SK-N-SH (cell line): ENCODE measurements at regions not wholly inside any gene's neighbourhood (a gene's known extent, or its start where the extent isn't known, plus 50 kb on each side); places are given as distances from the start of the nearest gene placed in this dataset.

Source experiments
- CTCF ChIA-PET: fragments of 300-600, 350-600 bp; formaldehyde crosslinking; extraction: SDS; loops from one replicate; lab custom pipeline; 2021; lab: Yijun Ruan, JAX
- POLR2A ChIA-PET: fragments of 350-600 bp; sonication (Branson Sonifier 250); formaldehyde crosslinking; extraction: SDS; loops from one replicate; lab custom pipeline; 2020; ENCODE audit warnings: antibody characterized with exemption, inconsistent platforms; lab: Yijun Ruan, JAX
- DNase-seq: peaks from one replicate; pipeline ENCODE4 v3.0.0; 2012
- H2AFZ ChIP-seq: fragments of 200-600 bp; sonication (generic); 2 replicates; pipeline ENCODE4 v1.8.1; 2016; ENCODE audit warnings: antibody characterized with exemption, mild to moderate bottlenecking, low read depth
- H3F3A ChIP-seq: fragments of 200-600 bp; sonication (generic); replicated peaks from 2 replicates; pipeline ENCODE3; 2016; ENCODE audit warnings: antibody characterized with exemption, mild to moderate bottlenecking; ENCODE audit not compliant: insufficient read depth
- H3K27ac ChIP-seq, 2 experiments: fragments of 200-500 bp in 1 of 2; fragments of 200-600 bp in 1 of 2; sonication (Bioruptor generic) in 1 of 2; sonication (generic), shearing (Covaris generic) in 1 of 2; 2 replicates each; pipeline versions ENCODE4 v1.5.1 to v1.6.1; 2014 to 2016; ENCODE audit warnings: low read depth in 2 of 2, inconsistent platforms in 1 of 2, low read length in 1 of 2, mild to moderate bottlenecking in 1 of 2, mixed read lengths in 1 of 2
- H3K27me3 ChIP-seq: fragments of 200-600 bp; sonication (generic), shearing (Covaris generic); 2 replicates; pipeline ENCODE4 v1.6.1; 2016; ENCODE audit warnings: mixed run types; ENCODE audit not compliant: insufficient read depth
- H3K36me3 ChIP-seq, 2 experiments: fragments of 200-500 bp in 1 of 2; fragments of 200-600 bp in 1 of 2; sonication (Bioruptor generic) in 1 of 2; sonication (generic) in 1 of 2; replicated peaks in 1 of 2; 2 replicates each; pipeline versions ENCODE3 to v1.5.1; 2014 to 2016; ENCODE audit warnings: low read length in 1 of 2, mild to moderate bottlenecking in 1 of 2; ENCODE audit not compliant: insufficient read depth in 2 of 2, control insufficient read depth in 1 of 2
- H3K4me1 ChIP-seq, 2 experiments: fragments of 200-500 bp in 1 of 2; fragments of 200-600 bp in 1 of 2; sonication (Bioruptor generic) in 1 of 2; sonication (generic), shearing (Covaris generic) in 1 of 2; 2 replicates each; pipeline versions ENCODE4 v1.5.1 to v1.6.1; 2014 to 2016; ENCODE audit warnings: low read depth in 1 of 2, low read length in 1 of 2, mixed run types in 1 of 2; ENCODE audit not compliant: insufficient read depth in 2 of 2, control insufficient read depth in 1 of 2
- H3K4me2 ChIP-seq: fragments of 200-600 bp; sonication (generic), shearing (Covaris generic); 2 replicates; pipeline ENCODE4 v1.6.1; 2017; ENCODE audit warnings: mixed run types
- H3K4me3 ChIP-seq, 2 experiments: fragments of 200-500 bp in 1 of 2; fragments of 200-600 bp in 1 of 2; sonication (Bioruptor generic) in 1 of 2; sonication (generic), shearing (Covaris generic) in 1 of 2; 2 replicates each; pipeline versions ENCODE4 v1.5.1 to v1.8.1; 2014 to 2016; ENCODE audit warnings: low read depth in 2 of 2, inconsistent platforms in 1 of 2, low read length in 1 of 2, mild to moderate bottlenecking in 1 of 2, mixed read lengths in 1 of 2, moderate library complexity in 1 of 2
- H3K79me2 ChIP-seq: fragments of 200-600 bp; sonication (generic); 2 replicates; pipeline ENCODE4 v1.8.1; 2017; ENCODE audit warnings: mild to moderate bottlenecking; ENCODE audit not compliant: insufficient read depth
- H3K9ac ChIP-seq: fragments of 200-600 bp; sonication (generic); 2 replicates; pipeline ENCODE4 v1.6.1; 2017; ENCODE audit warnings: mixed run types
- H3K9me2 ChIP-seq: fragments of 200-600 bp; sonication (generic); 2 replicates; pipeline ENCODE4 v1.6.1; 2017; ENCODE audit warnings: mixed run types
- H3K9me3 ChIP-seq: fragments of 200-600 bp; sonication (generic); 2 replicates; pipeline ENCODE4 v1.6.1; 2017; ENCODE audit warnings: mixed run types, mild to moderate bottlenecking, moderate library complexity
- H4K20me1 ChIP-seq: fragments of 200-600 bp; sonication (generic); 2 replicates; pipeline ENCODE4 v1.6.1; 2017; ENCODE audit warnings: mild to moderate bottlenecking, mixed run types; ENCODE audit not compliant: insufficient read depth
- CHD2 ChIP-seq: fragments of 150-350 bp; IDR thresholded peaks from 2 replicates; pipeline ENCODE4 v1.6.1; 2018; ENCODE audit warnings: low read length; ENCODE audit not compliant: partially characterized antibody
- ELF1 ChIP-seq: IDR thresholded peaks from 2 replicates; pipeline ENCODE4 v1.4.0; 2012
- EZH2phosphoT487 ChIP-seq: fragments of 200-600 bp; sonication (generic); IDR thresholded peaks from 2 replicates; pipeline ENCODE4 v1.6.1; 2017; ENCODE audit warnings: low read depth, mixed run types, mild to moderate bottlenecking, antibody characterized with exemption, moderate library complexity, borderline replicate concordance
- FOXJ3 ChIP-seq: sonication (generic); formaldehyde crosslinking; IDR thresholded peaks from 2 replicates; pipeline ENCODE4 v1.5.1; 2020; ENCODE audit warnings: mild to moderate bottlenecking, missing genetic modification reagents
- JUND ChIP-seq: IDR thresholded peaks from 2 replicates; pipeline ENCODE4 v1.4.0; 2012
- MXI1 ChIP-seq: IDR thresholded peaks from 2 replicates; pipeline ENCODE4 v1.6.1; 2012; ENCODE audit warnings: mild to moderate bottlenecking, low read depth, low read length, improper control_type of control experiment
- NFIC ChIP-seq: IDR thresholded peaks from 2 replicates; pipeline ENCODE4 v1.4.0; 2012; ENCODE audit warnings: borderline replicate concordance
- POLR2AphosphoS5 ChIP-seq: IDR thresholded peaks from 2 replicates; pipeline ENCODE4 v1.6.1; 2012; ENCODE audit warnings: low read depth, low read length
- RAD21 ChIP-seq: IDR thresholded peaks from 2 replicates; pipeline ENCODE4 v1.6.1; 2012; ENCODE audit warnings: mild to moderate bottlenecking, low read length
- RXRA ChIP-seq: IDR thresholded peaks from 2 replicates; pipeline ENCODE4 v1.4.0; 2012; ENCODE audit warnings: low read depth, mild to moderate bottlenecking, borderline replicate concordance
- SIN3A ChIP-seq: IDR thresholded peaks from 2 replicates; pipeline ENCODE4 v1.6.1; 2012; ENCODE audit warnings: low read depth, mild to moderate bottlenecking, low read length, moderate library complexity, borderline replicate concordance
- SMC3 ChIP-seq: IDR thresholded peaks from 2 replicates; pipeline ENCODE4 v1.6.1; 2012; ENCODE audit warnings: low read depth, low read length, improper control_type of control experiment
- TCF12 ChIP-seq: IDR thresholded peaks from 2 replicates; pipeline ENCODE4 v1.4.0; 2012
- TEAD4 ChIP-seq: IDR thresholded peaks from 2 replicates; pipeline ENCODE4 v1.4.0; 2012; ENCODE audit warnings: mild to moderate bottlenecking, borderline replicate concordance; ENCODE audit not compliant: insufficient read depth
- USF2 ChIP-seq: fragments of 150-350 bp; IDR thresholded peaks from 2 replicates; pipeline ENCODE4 v1.6.1; 2017; ENCODE audit warnings: antibody characterized with exemption, low read length, low read depth, borderline replicate concordance
- WGBS: methylation state at CpG from one replicate; pipeline ENCODE4 v1.1.6; 2017; ENCODE audit warnings: low lambda C conversion rate; 5-methylcytosine and 5-hydroxymethylcytosine counted together
- TF ChIP-seq, protein P1 (sequence below): IDR thresholded peaks from 2 replicates; pipeline ENCODE4 v1.4.0; 2012; ENCODE audit warnings: low read depth
- TF ChIP-seq, protein P2 (sequence below): IDR thresholded peaks from 2 replicates; pipeline ENCODE4 v1.4.0; 2012; ENCODE audit warnings: low read depth, borderline replicate concordance
- TF ChIP-seq, protein P3 (sequence below): fragments of 200-600 bp; sonication (generic); IDR thresholded peaks from 2 replicates; pipeline ENCODE4 v1.6.1; 2017; ENCODE audit warnings: antibody characterized with exemption, mild to moderate bottlenecking, moderate library complexity
- TF ChIP-seq, protein P4 (sequence below): IDR thresholded peaks from 2 replicates; pipeline ENCODE4; 2012
- TF ChIP-seq, protein P5 (sequence below): fragments of 150-350 bp; IDR thresholded peaks from 2 replicates; pipeline ENCODE4 v1.6.1; 2016; ENCODE audit warnings: mild to moderate bottlenecking, low read depth, low read length

- Histone ChIP-seq H3K9me3 (peaks cover 6% of the 10 kb centered on the region; the same call in 1 of the 2 replicates), H3F3A (no peaks in the 10 kb centered on the region), H3K9me2 (no peaks in the 10 kb centered on the region; the same call in 1 of the 2 replicates), H2AFZ (no peak overlapping the region), H3K4me1 (no peaks in the 10 kb centered on the region; a peak in 1 of 4 replicates), H3K4me2 (no peak overlapping the region), H3K36me3 (no peaks in the 10 kb centered on the region), H3K4me3 (no peak overlapping the region), H3K27me3 (no peaks in the 10 kb centered on the region), H4K20me1 (no peaks in the 10 kb centered on the region), H3K9ac (no peak overlapping the region), H3K27ac (no peak overlapping the region), H3K79me2 (no peaks in the 10 kb centered on the region)
- no peak for DNase-seq
- 77% methylated on average over 13 of the region's 13 CpGs for WGBS
- ChIA-PET CTCF (no interaction called here), POLR2A (no interaction called here)
- TF ChIP-seq, protein P1, sequence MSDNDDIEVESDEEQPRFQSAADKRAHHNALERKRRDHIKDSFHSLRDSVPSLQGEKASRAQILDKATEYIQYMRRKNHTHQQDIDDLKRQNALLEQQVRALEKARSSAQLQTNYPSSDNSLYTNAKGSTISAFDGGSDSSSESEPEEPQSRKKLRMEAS: no peak
- TF ChIP-seq CHD2 (no peak), SIN3A (no peak), USF2 (no peak), TCF12 (no peak), EZH2phosphoT487 (no peak), FOXJ3 (CRISPR knock-in tag) (no peak), RXRA (no peak), JUND (no peak), RAD21 (no peak), POLR2AphosphoS5 (no peak), NFIC (no peak), ELF1 (no peak), SMC3 (no peak), MXI1 (no peak), TEAD4 (no peak)
- TF ChIP-seq, protein P2, sequence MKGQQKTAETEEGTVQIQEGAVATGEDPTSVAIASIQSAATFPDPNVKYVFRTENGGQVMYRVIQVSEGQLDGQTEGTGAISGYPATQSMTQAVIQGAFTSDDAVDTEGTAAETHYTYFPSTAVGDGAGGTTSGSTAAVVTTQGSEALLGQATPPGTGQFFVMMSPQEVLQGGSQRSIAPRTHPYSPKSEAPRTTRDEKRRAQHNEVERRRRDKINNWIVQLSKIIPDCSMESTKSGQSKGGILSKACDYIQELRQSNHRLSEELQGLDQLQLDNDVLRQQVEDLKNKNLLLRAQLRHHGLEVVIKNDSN: no peak
- TF ChIP-seq, protein P3, sequence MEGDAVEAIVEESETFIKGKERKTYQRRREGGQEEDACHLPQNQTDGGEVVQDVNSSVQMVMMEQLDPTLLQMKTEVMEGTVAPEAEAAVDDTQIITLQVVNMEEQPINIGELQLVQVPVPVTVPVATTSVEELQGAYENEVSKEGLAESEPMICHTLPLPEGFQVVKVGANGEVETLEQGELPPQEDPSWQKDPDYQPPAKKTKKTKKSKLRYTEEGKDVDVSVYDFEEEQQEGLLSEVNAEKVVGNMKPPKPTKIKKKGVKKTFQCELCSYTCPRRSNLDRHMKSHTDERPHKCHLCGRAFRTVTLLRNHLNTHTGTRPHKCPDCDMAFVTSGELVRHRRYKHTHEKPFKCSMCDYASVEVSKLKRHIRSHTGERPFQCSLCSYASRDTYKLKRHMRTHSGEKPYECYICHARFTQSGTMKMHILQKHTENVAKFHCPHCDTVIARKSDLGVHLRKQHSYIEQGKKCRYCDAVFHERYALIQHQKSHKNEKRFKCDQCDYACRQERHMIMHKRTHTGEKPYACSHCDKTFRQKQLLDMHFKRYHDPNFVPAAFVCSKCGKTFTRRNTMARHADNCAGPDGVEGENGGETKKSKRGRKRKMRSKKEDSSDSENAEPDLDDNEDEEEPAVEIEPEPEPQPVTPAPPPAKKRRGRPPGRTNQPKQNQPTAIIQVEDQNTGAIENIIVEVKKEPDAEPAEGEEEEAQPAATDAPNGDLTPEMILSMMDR: no peak
- TF ChIP-seq, protein P4, sequence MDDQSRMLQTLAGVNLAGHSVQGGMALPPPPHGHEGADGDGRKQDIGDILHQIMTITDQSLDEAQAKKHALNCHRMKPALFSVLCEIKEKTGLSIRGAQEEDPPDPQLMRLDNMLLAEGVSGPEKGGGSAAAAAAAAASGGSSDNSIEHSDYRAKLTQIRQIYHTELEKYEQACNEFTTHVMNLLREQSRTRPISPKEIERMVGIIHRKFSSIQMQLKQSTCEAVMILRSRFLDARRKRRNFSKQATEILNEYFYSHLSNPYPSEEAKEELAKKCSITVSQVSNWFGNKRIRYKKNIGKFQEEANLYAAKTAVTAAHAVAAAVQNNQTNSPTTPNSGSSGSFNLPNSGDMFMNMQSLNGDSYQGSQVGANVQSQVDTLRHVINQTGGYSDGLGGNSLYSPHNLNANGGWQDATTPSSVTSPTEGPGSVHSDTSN: no peak
- TF ChIP-seq, protein P5, sequence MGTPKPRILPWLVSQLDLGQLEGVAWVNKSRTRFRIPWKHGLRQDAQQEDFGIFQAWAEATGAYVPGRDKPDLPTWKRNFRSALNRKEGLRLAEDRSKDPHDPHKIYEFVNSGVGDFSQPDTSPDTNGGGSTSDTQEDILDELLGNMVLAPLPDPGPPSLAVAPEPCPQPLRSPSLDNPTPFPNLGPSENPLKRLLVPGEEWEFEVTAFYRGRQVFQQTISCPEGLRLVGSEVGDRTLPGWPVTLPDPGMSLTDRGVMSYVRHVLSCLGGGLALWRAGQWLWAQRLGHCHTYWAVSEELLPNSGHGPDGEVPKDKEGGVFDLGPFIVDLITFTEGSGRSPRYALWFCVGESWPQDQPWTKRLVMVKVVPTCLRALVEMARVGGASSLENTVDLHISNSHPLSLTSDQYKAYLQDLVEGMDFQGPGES: no peak
Observed at GRCh38 chr10:4607681-4608080, 218.3 kb upstream of the AKR1E2 start.
